Smooth muscle cell (in vitro differentiated cells): ENCODE measurements at regions not wholly inside any gene's neighbourhood (a gene's known extent, or its start where the extent isn't known, plus 50 kb on each side); places are given as distances from the start of the nearest gene placed in this dataset.

Experiments
- DNase-seq: peaks from one replicate; lab custom pipeline; 2025; ENCODE audit not compliant: unreplicated experiment; lab: John Stamatoyannopoulos, UW
- H2AFZ ChIP-seq: fragments of 200-600 bp; sonication (generic); 2 replicates; pipeline ENCODE4 v1.6.0; 2016; ENCODE audit warnings: antibody characterized with exemption, low read depth, mild to moderate bottlenecking
- H3F3A ChIP-seq: fragments of 200-600 bp; sonication (generic); 2 replicates; pipeline ENCODE4 v1.6.0; 2017; ENCODE audit warnings: antibody characterized with exemption, low read depth
- H3K27ac ChIP-seq: fragments of 200-600 bp; sonication (generic); 2 replicates; pipeline ENCODE4 v1.5.1; 2016; ENCODE audit warnings: low read depth, mild to moderate bottlenecking
- H3K27me3 ChIP-seq: fragments of 200-600 bp; sonication (generic); 2 replicates; pipeline ENCODE4 v1.6.1; 2016; ENCODE audit warnings: low read depth, mild to moderate bottlenecking
- H3K36me3 ChIP-seq: fragments of 200-600 bp; sonication (generic); 2 replicates; pipeline ENCODE4 v1.5.1; 2016; ENCODE audit warnings: low read depth
- H3K4me1 ChIP-seq: fragments of 200-600 bp; sonication (generic); 2 replicates; pipeline ENCODE4 v1.5.1; 2016; ENCODE audit warnings: low read depth
- H3K4me2 ChIP-seq: fragments of 200-600 bp; sonication (generic); 2 replicates; pipeline ENCODE4 v1.6.0; 2016; ENCODE audit warnings: mild to moderate bottlenecking
- H3K4me3 ChIP-seq: fragments of 200-600 bp; sonication (generic); 2 replicates; pipeline ENCODE4 v1.5.1; 2016; ENCODE audit warnings: mild to moderate bottlenecking
- H3K79me2 ChIP-seq: fragments of 200-600 bp; sonication (generic); 2 replicates; pipeline ENCODE4 v1.6.0; 2016; ENCODE audit warnings: low read depth, mild to moderate bottlenecking
- H3K9ac ChIP-seq: fragments of 200-600 bp; sonication (generic); 2 replicates; pipeline ENCODE4 v1.6.0; 2016; ENCODE audit warnings: low read depth
- H3K9me3 ChIP-seq: fragments of 200-600 bp; sonication (generic); replicated peaks from 2 replicates; pipeline ENCODE4 v1.5.1; 2016; ENCODE audit warnings: low read depth
- H4K20me1 ChIP-seq: fragments of 200-600 bp; sonication (generic); 2 replicates; pipeline ENCODE4 v1.6.0; 2016; ENCODE audit warnings: low read depth
- WGBS: methylation state at CpG from one replicate; pipeline ENCODE4 v1.1.7; 2016; ENCODE audit warnings: low lambda C conversion rate; 5-methylcytosine and 5-hydroxymethylcytosine counted together
- TF ChIP-seq, protein P1 (sequence below): fragments of 200-600 bp; sonication (generic); IDR thresholded peaks from 2 replicates; pipeline ENCODE4 v1.5.1; 2017; ENCODE audit warnings: borderline replicate concordance, mild to moderate bottlenecking, antibody characterized with exemption; ENCODE audit not compliant: insufficient read depth, poor library complexity, severe bottlenecking

DNA sequence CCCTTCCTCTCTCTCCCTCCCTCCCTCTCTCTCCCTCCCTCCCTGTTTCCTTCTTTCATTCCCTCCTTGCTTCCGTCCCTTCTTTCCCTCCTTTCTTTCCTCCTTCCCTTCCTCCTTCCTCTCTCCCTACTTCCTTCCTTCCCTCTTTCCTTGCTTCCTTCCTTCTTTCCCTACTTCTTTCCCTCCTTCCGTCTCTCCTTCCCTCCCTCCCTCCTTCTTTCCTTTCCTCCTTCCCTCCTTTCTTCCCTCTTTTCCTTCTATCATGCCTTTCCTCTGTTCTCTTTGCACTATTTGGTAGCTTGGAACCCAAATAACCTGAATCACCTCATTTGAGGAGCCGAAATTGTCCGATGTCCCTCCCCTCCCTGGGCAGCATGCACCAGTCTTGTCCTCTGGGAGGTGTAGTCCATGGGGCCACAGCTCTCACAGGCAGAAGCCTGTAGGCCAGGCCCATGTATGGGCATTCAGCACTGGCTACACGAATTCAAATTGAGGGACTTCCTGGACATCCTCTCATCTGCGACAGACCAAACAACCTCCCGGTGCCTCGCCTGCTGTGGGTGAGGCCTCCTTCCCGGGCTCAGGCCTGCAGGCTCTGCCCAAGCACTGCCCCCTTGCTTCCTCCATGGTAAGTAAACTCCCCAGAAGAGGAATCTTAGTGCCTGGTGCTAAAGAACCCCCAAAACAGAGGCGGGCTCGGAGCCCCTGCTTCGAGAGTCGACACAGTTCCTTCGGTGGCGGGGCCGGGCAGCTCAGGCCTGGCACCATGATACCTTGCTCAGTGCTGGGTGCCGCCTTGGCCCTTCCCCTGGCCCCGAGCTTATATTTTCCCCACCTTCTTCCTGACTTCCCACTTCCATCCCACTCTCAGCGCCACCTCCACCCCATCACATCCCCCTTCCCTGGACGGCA, 454.1 kb upstream of the CADM1 start:
- Histone ChIP-seq H3K4me1 (no peaks in the 10 kb centered on the region), H3K9me3 (no peaks in the 10 kb centered on the region), H3K4me3 (no peak overlapping the region), H3K4me2 (no peak overlapping the region), H4K20me1 (no peaks in the 10 kb centered on the region), H2AFZ (no peak overlapping the region), H3K27me3 (peaks cover 12% of the 10 kb centered on the region), H3K9ac (no peak overlapping the region), H3K27ac (no peak overlapping the region), H3K79me2 (no peaks in the 10 kb centered on the region), H3F3A (no peaks in the 10 kb centered on the region), H3K36me3 (no peaks in the 10 kb centered on the region)
- TF ChIP-seq, protein P1, sequence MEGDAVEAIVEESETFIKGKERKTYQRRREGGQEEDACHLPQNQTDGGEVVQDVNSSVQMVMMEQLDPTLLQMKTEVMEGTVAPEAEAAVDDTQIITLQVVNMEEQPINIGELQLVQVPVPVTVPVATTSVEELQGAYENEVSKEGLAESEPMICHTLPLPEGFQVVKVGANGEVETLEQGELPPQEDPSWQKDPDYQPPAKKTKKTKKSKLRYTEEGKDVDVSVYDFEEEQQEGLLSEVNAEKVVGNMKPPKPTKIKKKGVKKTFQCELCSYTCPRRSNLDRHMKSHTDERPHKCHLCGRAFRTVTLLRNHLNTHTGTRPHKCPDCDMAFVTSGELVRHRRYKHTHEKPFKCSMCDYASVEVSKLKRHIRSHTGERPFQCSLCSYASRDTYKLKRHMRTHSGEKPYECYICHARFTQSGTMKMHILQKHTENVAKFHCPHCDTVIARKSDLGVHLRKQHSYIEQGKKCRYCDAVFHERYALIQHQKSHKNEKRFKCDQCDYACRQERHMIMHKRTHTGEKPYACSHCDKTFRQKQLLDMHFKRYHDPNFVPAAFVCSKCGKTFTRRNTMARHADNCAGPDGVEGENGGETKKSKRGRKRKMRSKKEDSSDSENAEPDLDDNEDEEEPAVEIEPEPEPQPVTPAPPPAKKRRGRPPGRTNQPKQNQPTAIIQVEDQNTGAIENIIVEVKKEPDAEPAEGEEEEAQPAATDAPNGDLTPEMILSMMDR, result no peak
- WGBS, result 84% methylated on average over 20 of the region's 20 CpGs
- DNase-seq, result no peak

DNA sequence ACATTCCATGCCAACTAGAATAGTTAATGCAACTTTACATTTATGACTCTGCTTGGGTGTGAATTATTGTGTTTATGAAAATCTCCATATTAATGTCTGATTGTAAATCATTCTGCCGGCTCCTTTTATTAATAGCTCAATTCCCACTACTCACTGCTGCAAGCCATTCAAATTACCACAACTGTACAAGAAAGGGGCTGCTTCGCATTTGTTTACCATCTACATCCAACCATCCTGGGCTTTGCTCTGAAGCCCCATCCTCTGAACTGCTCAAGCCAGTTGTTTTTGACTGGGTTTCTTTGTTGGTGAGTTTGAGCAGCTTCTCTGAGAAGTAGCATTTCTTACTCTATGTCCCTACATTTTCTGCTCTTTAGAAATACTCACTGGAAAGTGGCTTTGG, 451.6 kb upstream of the CADM1 start:
- Histone ChIP-seq H3K4me1 (no peaks in the 10 kb centered on the region), H3K36me3 (no peaks in the 10 kb centered on the region), H2AFZ (no peak overlapping the region), H3K4me3 (no peak overlapping the region), H3K27me3 (peaks cover 12% of the 10 kb centered on the region), H3F3A (no peaks in the 10 kb centered on the region), H4K20me1 (no peaks in the 10 kb centered on the region), H3K27ac (no peak overlapping the region), H3K9me3 (peaks cover 7% of the 10 kb centered on the region), H3K4me2 (no peak overlapping the region), H3K9ac (no peak overlapping the region), H3K79me2 (no peaks in the 10 kb centered on the region)
- no peak for DNase-seq
- 88% methylated on average over 2 of the region's 2 CpGs for WGBS
- TF ChIP-seq, protein P1, result no peak

DNA sequence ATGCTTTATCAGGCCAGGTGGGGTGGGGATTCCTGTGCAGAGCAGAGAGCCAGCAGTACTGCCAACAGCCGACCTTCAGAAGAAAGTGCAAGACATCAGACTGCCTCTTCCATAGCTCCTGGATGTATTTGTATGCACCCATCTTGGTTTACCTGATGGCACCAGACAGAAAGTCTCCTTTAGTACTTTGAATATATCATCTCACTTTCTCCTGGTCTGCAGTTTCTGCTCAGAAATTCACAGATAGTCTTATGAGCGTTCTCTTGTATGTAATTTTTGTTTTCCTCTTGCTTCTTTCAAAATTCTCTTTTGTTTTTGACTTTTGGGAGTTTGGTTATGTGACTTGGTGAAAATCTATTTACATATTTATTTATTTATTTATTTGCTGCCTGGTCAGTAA, 446.4 kb upstream of the CADM1 start:
- no peak overlapping the region for H3K4me2 ChIP-seq
- no peak overlapping the region for H2AFZ ChIP-seq
- TF ChIP-seq, protein P1, result no peak
- DNase-seq, result no peak
- no peaks in the 10 kb centered on the region for H3K4me1 ChIP-seq
- no peak overlapping the region for H3K9ac ChIP-seq
- H3K4me3 ChIP-seq, result no peak overlapping the region
- H4K20me1 ChIP-seq, result no peaks in the 10 kb centered on the region
- H3F3A ChIP-seq, result no peaks in the 10 kb centered on the region
- no peaks in the 10 kb centered on the region for H3K79me2 ChIP-seq
- H3K9me3 ChIP-seq, result peaks cover 9% of the 10 kb centered on the region
- H3K27me3 ChIP-seq, result peaks cover 10% of the 10 kb centered on the region
- no peaks in the 10 kb centered on the region for H3K36me3 ChIP-seq
- H3K27ac ChIP-seq, result no peak overlapping the region
- WGBS, result 92% methylated on average over 2 of the region's 2 CpGs

DNA sequence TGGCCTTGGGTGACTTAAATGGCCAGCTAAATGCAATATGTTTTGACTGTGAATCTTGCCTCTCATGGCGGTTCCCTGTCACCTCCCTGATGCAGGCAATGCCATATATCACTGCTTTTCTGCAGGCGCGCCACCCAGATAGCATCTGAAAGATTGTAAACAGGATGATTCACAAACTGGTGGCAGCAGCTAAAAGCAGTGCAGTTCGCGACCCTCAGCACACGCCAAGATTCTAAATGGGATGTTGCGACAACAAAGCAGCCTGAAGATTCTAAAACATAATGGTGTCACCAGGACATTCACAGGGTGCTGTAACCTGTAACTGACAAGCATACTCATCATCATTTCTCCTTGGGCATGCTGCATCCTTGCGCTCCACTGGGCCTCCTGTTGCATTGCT, 440.4 kb upstream of the CADM1 start:
- no peak overlapping the region for H3K4me2 ChIP-seq
- H3K36me3 ChIP-seq, result no peaks in the 10 kb centered on the region
- H3K4me3 ChIP-seq, result no peak overlapping the region
- H3K9me3 ChIP-seq, result no peaks in the 10 kb centered on the region
- no peaks in the 10 kb centered on the region for H3K79me2 ChIP-seq
- no peaks in the 10 kb centered on the region for H4K20me1 ChIP-seq
- 30% methylated on average over 8 of the region's 8 CpGs for WGBS
- no peak for DNase-seq
- TF ChIP-seq, protein P1, result no peak
- H2AFZ ChIP-seq, result no peak overlapping the region
- no peak overlapping the region for H3K9ac ChIP-seq
- no peak overlapping the region for H3K27ac ChIP-seq
- H3K4me1 ChIP-seq, result no peaks in the 10 kb centered on the region
- H3K27me3 ChIP-seq, result peaks cover 3% of the 10 kb centered on the region
- H3F3A ChIP-seq, result no peaks in the 10 kb centered on the region
